ENCODE measurements at regions not wholly inside any gene's neighbourhood (a gene's known extent, or its start where the extent isn't known, plus 50 kb on each side); places are given as distances from the start of the nearest gene placed in this dataset.

DNA sequence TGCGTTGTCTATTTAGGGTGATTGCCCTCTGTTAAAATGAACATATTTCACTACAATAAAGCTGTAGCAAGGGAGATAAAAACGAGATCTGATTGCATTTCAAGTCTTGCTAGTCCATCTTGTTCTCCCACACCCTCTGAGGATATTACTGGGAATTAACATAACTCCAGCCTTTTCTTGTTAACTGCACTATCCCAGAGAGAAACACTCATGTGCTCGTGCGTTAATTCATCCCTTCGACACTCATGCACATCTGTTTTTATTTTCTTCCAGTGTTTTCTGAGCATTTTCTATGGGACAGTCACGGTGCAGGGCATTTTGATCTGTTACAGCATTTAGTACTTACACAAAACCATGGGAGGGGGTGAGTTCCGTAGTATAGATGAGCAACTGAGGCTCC lies 202.1 kb downstream of the CYLD start:
- POLR2A ChIA-PET = no interaction called here
- TF ChIP-seq, protein P1, sequence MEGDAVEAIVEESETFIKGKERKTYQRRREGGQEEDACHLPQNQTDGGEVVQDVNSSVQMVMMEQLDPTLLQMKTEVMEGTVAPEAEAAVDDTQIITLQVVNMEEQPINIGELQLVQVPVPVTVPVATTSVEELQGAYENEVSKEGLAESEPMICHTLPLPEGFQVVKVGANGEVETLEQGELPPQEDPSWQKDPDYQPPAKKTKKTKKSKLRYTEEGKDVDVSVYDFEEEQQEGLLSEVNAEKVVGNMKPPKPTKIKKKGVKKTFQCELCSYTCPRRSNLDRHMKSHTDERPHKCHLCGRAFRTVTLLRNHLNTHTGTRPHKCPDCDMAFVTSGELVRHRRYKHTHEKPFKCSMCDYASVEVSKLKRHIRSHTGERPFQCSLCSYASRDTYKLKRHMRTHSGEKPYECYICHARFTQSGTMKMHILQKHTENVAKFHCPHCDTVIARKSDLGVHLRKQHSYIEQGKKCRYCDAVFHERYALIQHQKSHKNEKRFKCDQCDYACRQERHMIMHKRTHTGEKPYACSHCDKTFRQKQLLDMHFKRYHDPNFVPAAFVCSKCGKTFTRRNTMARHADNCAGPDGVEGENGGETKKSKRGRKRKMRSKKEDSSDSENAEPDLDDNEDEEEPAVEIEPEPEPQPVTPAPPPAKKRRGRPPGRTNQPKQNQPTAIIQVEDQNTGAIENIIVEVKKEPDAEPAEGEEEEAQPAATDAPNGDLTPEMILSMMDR (IDR thresholded peaks at IDR 0.05; ENCODE audit: insufficient read depth, low read length, missing control alignments) = no peak
- CTCF ChIA-PET = no interaction called here
- no peak overlapping the region for H3K4me3 ChIP-seq (ENCODE audit: low read depth, low read length)
- no peak for DNase-seq (ENCODE audit: low read depth, low spot score)

DNA sequence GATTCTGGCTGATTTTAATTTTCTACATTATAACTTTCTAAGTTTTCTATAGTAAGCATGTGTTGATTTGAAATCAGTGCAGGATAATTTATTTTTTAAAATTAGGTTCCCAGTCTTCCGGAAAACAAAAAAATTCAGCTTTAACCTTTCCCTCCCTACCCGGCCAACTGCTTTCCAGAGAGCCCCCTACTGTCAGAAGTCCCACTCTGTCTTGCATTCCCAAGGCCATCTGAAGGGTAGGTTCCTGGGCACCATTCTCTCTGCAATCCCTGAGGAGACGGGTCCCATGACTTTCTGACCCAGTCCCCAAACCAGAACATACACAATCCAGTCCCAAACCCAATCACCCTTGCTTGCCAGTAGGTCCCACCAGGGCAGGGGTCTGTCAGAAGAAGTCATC lies 200.3 kb downstream of the CYLD start:
- ChIA-PET CTCF (no interaction called here), POLR2A (no interaction called here)
- TF ChIP-seq, protein P1 (IDR thresholded peaks at IDR 0.05; ENCODE audit: insufficient read depth, low read length, missing control alignments) = no peak
- H3K4me3 ChIP-seq (ENCODE audit: low read depth, low read length) = no peak overlapping the region
- DNase-seq (ENCODE audit: low read depth, low spot score) = no peak

DNA sequence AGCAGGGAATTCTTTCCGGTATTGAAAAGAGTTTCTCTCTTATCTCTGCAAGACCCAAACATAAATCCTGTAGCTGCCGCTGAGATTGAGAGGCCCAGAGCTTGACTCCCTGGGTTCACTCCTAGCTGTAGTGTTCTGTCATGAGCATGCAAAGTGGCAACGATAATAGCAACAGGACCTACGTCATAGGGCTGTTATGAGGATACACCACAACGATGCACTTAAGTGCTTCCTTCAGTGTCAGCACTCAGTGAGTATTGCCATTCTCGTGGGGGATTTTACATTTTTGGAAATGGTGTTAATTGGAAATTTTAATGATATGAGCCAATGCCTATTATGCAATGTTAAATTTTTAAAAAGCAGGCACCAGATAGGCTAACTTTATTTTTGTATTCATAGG lies 199.8 kb downstream of the CYLD start:
- POLR2A ChIA-PET = no interaction called here

DNA sequence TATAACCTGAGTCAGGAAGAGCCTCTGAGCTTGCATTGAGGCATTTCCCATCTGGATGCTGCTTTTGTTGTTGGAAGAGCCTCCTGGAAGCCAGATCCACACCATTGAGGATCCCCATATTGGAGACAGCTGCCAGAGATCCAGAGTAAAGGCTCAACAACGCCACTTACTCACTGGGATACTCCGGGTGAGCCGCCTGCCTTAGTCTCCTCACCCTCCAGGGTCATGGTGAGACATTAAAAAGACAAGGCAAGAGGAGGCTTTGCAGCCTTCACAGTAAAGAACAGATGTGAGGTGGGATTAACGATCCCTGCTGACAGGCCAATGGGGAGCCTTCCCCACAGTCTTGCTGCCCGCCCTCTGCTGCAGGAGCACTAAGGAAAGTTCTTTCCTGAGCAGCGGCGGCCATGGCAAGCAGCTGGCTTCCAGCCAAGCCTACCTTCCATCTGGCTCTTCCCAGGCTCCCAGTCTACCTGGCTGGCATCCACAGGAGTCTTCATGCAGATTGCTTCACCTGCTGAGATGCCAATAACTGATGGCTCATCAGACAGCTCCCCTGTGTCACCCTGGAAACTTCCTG lies 198.5 kb downstream of the CYLD start:
- DNase-seq (ENCODE audit: low read depth, low spot score) = no peak
- H3K4me3 ChIP-seq (ENCODE audit: low read depth, low read length) = no peak overlapping the region
- ChIA-PET POLR2A (no interaction called here), CTCF (no interaction called here)
- TF ChIP-seq, protein P1 (IDR thresholded peaks at IDR 0.05; ENCODE audit: insufficient read depth, low read length, missing control alignments) = no peak

More for the DNA sequence above, 199.8 kb downstream of the CYLD start:
- DNase-seq (ENCODE audit: low read depth, low spot score) = no peak
- no peak overlapping the region for H3K4me3 ChIP-seq (ENCODE audit: low read depth, low read length)
- CTCF ChIA-PET = no interaction called here
- TF ChIP-seq, protein P1 (IDR thresholded peaks at IDR 0.05; ENCODE audit: insufficient read depth, low read length, missing control alignments) = no peak

DNA sequence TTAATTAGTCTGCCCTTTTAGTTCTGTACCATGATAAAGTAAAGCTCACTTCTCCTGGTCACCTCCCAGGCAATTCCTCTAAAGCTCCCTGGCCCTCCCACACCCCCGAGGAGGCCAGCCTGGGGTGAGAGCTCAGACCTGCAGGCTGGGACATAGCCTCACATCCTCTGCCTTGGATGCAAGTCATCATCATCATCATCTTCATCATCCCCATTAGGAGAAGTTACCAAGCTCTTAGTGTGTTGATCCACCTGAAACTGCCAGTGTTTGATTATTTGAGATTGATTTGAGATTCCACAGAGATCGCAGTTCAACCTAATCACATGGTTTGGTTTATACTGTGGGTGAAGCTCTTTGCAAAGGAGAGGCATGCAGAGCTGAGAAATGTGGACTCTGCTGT lies 197.5 kb downstream of the CYLD start:
- CTCF ChIA-PET = no interaction called here

DNA sequence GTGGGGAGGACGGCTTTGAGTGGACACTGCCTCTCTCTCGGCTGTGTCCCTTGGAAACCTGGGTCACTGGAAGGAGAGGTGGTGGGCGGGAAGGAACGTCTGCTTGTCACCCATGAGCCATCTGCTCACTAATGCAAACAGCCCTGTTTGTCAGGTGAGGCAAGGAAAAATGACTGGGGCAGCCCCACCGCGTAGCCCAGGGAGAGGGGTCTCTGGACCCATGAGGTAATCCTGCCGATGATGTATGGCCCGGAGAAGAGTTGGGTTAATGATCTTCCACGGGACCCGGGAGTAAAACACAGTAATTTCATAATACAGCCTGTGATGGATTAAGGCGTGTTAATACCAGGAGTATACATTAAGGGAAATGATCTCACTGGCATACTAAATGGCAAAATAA lies 197.0 kb downstream of the CYLD start:
- H3K4me3 ChIP-seq (ENCODE audit: low read depth, low read length) = no peak overlapping the region
- TF ChIP-seq, protein P1 (IDR thresholded peaks at IDR 0.05; ENCODE audit: insufficient read depth, low read length, missing control alignments) = no peak
- CTCF ChIA-PET = no interaction called here
- no peak for DNase-seq (ENCODE audit: low read depth, low spot score)
- POLR2A ChIA-PET = no interaction called here

More for the DNA sequence above, 197.5 kb downstream of the CYLD start:
- TF ChIP-seq, protein P1 (IDR thresholded peaks at IDR 0.05; ENCODE audit: insufficient read depth, low read length, missing control alignments) = no peak
- POLR2A ChIA-PET = no interaction called here
- no peak for DNase-seq (ENCODE audit: low read depth, low spot score)
- H3K4me3 ChIP-seq (ENCODE audit: low read depth, low read length) = no peak overlapping the region
